ENCODE measurements at regions not wholly inside any gene's neighbourhood (a gene's known extent, or its start where the extent isn't known, plus 50 kb on each side); places are given as distances from the start of the nearest gene placed in this dataset.

GRCh38 chr17:56030009-56030624 is 123.2 kb upstream of the ANKFN1 start:
- Histone ChIP-seq H3K27ac (no peak overlapping the region), H3K4me3 (no peak overlapping the region), H3K27me3 (no peaks in the 10 kb centered on the region), H3K9me3 (no peaks in the 10 kb centered on the region), H3K4me1 (peaks cover 0 to 4% of the 10 kb centered on the region in 2 donors), H3K36me3 (no peaks in the 10 kb centered on the region)
- TF ChIP-seq CTCF (IDR thresholded peaks at IDR 0.05) = no peak
- ATAC-seq (peak; percentile 63), DNase-seq (no peak)
- intact Hi-C loops (cut with DNase I) = no loop called here

GRCh38 chr17:56031636-56032035 is 121.6 kb upstream of the ANKFN1 start:
- Histone ChIP-seq H3K9me3 (no peaks in the 10 kb centered on the region), H3K27ac (no peak overlapping the region), H3K4me3 (no peak overlapping the region), H3K27me3 (no peaks in the 10 kb centered on the region), H3K36me3 (no peaks in the 10 kb centered on the region), H3K4me1 (peaks cover 0 to 4% of the 10 kb centered on the region in 2 donors)
- intact Hi-C loops (cut with DNase I) = no loop called here
- DNase-seq (no peak), ATAC-seq (no peak)
- TF ChIP-seq CTCF (IDR thresholded peaks at IDR 0.05) = no peak

GRCh38 chr17:56034197-56034635 is 119.1 kb upstream of the ANKFN1 start:
- peak in 2 of 4 donors; percentile 45 to 74 for DNase-seq
- peak overlapping the region in 1 of 2 donors; percentile 16 for H3K27ac ChIP-seq
- no peaks in the 10 kb centered on the region for H3K36me3 ChIP-seq
- peaks cover 0 to 4% of the 10 kb centered on the region in 2 donors for H3K4me1 ChIP-seq
- H3K27me3 ChIP-seq = no peaks in the 10 kb centered on the region
- TF ChIP-seq CTCF (IDR thresholded peaks at IDR 0.05) = no peak
- peak; percentile 90 for ATAC-seq
- intact Hi-C loops (cut with DNase I) = no loop called here
- H3K9me3 ChIP-seq = no peaks in the 10 kb centered on the region
- no peak overlapping the region for H3K4me3 ChIP-seq

GRCh38 chr17:56038131-56038530 is 115.1 kb upstream of the ANKFN1 start:
- ATAC-seq = no peak
- Histone ChIP-seq H3K27ac (no peak overlapping the region), H3K4me1 (peaks cover 0 to 4% of the 10 kb centered on the region in 2 donors), H3K36me3 (no peaks in the 10 kb centered on the region), H3K27me3 (no peaks in the 10 kb centered on the region), H3K4me3 (no peak overlapping the region), H3K9me3 (no peaks in the 10 kb centered on the region)
- no peak for TF ChIP-seq CTCF (IDR thresholded peaks at IDR 0.05)
- intact Hi-C loops (cut with DNase I) = no loop called here
- DNase-seq = no peak

GRCh38 chr17:56045872-56046271 is 107.4 kb upstream of the ANKFN1 start:
- Histone ChIP-seq H3K4me1 (no peaks in the 10 kb centered on the region), H3K27me3 (peaks cover 0 to 12% of the 10 kb centered on the region in 2 donors), H3K27ac (no peak overlapping the region), H3K9me3 (no peaks in the 10 kb centered on the region), H3K4me3 (no peak overlapping the region), H3K36me3 (no peaks in the 10 kb centered on the region)
- TF ChIP-seq CTCF (IDR thresholded peaks at IDR 0.05) = no peak
- ATAC-seq (no peak), DNase-seq (no peak)
- intact Hi-C loops (cut with DNase I) = no loop called here

Data from left lung (tissue), 4 donors.